Endodermal cell (in vitro differentiated cells): ENCODE measurements at regions not wholly inside any gene's neighbourhood (a gene's known extent, or its start where the extent isn't known, plus 50 kb on each side); places are given as distances from the start of the nearest gene placed in this dataset.

Experiments
- DNase-seq: peaks from one replicate; pipeline ENCODE4 v3.0.0-alpha.2; 2017
- H3K27ac ChIP-seq: 2 replicates; pipeline ENCODE4 v1.5.1; 2013; ENCODE audit warnings: mild to moderate bottlenecking, low read depth, low read length, moderate library complexity
- H3K27me3 ChIP-seq: 2 replicates; pipeline ENCODE4 v1.6.1; 2013; ENCODE audit warnings: mild to moderate bottlenecking, low read length, moderate library complexity; ENCODE audit not compliant: insufficient read depth, control insufficient read depth, poor library complexity, severe bottlenecking
- H3K36me3 ChIP-seq: 2 replicates; pipeline ENCODE4 v1.7.0; 2013; ENCODE audit warnings: mild to moderate bottlenecking, low read length, moderate library complexity; ENCODE audit not compliant: control insufficient read depth, insufficient read depth
- H3K4me1 ChIP-seq: one replicate; pipeline ENCODE4 v1.7.0; 2013; ENCODE audit warnings: low read length; ENCODE audit not compliant: control insufficient read depth, insufficient read depth
- H3K4me3 ChIP-seq: 2 replicates; pipeline ENCODE4 v1.5.1; 2013; ENCODE audit warnings: mild to moderate bottlenecking, low read length, moderate library complexity
- H3K9ac ChIP-seq: 2 replicates; pipeline ENCODE4 v1.6.1; 2013; ENCODE audit warnings: mild to moderate bottlenecking, low read length, moderate library complexity; ENCODE audit not compliant: poor library complexity, severe bottlenecking; ENCODE audit errors: extremely low read depth
- H3K9me3 ChIP-seq: 2 replicates; pipeline ENCODE4 v1.6.1; 2013; ENCODE audit warnings: mild to moderate bottlenecking, low read length, moderate library complexity; ENCODE audit not compliant: control insufficient read depth
- H3K27ac Mint-ChIP-seq: 2 replicates; pipeline ENCODE4 v1.8.0; 2020; ENCODE audit warnings: mixed read lengths
- H3K27me3 Mint-ChIP-seq: 2 replicates; pipeline ENCODE4 v1.8.0; 2021; ENCODE audit warnings: mild to moderate bottlenecking, mixed read lengths; ENCODE audit not compliant: insufficient read depth
- H3K36me3 Mint-ChIP-seq: 2 replicates; pipeline ENCODE4 v1.8.0; 2020; ENCODE audit warnings: low read depth, mixed read lengths
- H3K4me1 Mint-ChIP-seq: 2 replicates; pipeline ENCODE4 v1.8.0; 2020; ENCODE audit warnings: mixed read lengths
- H3K4me3 Mint-ChIP-seq: 2 replicates; pipeline ENCODE4 v1.8.0; 2020; ENCODE audit warnings: mild to moderate bottlenecking, moderate library complexity, mixed read lengths
- H3K9me3 Mint-ChIP-seq: 2 replicates; pipeline ENCODE4 v1.8.0; 2020; ENCODE audit warnings: mild to moderate bottlenecking, mixed read lengths
- WGBS, 2 experiments: methylation state at CpG; one replicate each; pipeline versions ENCODE4 v1.1.5 to v1.1.7; 2013; ENCODE audit warnings: missing lambda C conversion rate in 2 of 2, mixed read lengths in 1 of 2; ENCODE audit not compliant: insufficient coverage in 1 of 2, insufficient read length in 1 of 2; 5-methylcytosine and 5-hydroxymethylcytosine counted together
- TF ChIP-seq, protein P1 (sequence below): fragments of 200-600 bp; sonication (generic); conservative IDR thresholded peaks from 2 replicates; pipeline ENCODE4 v1.5.0; 2021; ENCODE audit warnings: antibody characterized with exemption, mild to moderate bottlenecking

DNA sequence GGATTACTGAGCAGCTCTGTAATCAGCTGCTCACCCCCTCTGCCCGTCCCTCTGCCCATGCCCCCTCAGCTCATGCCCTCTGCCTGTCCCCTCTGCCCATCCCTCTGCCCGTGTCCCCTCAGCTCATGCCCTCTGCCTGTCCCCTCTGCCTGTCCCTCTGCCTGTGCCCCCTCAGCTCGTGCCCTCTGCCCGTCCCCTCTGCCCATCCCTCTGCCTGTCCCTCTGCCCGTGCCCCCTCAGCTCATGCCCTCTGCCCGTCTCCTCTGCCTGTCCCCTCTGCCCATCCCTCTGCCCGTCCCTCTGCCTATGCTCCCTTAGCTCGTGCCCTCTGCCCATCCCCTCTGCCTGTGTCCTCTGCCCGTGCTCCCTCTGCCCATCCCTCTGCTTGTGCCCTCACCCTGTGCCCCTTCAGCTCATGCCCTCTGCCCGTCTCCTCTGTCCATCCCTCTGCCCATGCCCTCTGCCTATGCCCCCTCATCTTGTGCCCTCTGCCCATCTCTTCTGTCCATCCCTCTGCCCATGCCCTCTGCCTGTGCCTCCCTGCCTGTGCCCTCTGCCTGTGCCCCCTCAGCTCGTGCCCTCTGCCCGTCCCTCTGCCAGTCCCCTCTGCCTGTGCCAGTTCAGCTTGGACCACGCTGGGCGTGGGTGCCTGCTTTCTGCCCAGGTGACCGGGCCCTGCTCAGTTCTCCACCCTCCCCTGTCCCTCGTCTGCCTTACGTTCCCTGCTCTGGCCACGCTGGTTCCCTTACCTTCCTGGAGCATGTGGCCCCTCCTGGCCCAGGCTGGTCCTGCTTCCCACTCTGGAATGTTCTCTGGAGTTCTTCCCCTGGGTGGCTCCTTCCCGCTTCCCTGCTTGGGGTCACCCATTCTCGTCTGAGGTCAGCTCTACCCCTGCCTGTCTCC, 97.6 kb downstream of the NPIPB11 start:
- no peaks in the 10 kb centered on the region for H3K36me3 ChIP-seq
- no peaks in the 10 kb centered on the region for H3K9me3 ChIP-seq
- Mint-ChIP-seq H3K27me3 (no peaks in the 10 kb centered on the region), H3K4me3 (no peak overlapping the region), H3K9me3 (no peaks in the 10 kb centered on the region), H3K27ac (no peak overlapping the region), H3K36me3 (no peaks in the 10 kb centered on the region), H3K4me1 (no peaks in the 10 kb centered on the region)
- TF ChIP-seq, protein P1, sequence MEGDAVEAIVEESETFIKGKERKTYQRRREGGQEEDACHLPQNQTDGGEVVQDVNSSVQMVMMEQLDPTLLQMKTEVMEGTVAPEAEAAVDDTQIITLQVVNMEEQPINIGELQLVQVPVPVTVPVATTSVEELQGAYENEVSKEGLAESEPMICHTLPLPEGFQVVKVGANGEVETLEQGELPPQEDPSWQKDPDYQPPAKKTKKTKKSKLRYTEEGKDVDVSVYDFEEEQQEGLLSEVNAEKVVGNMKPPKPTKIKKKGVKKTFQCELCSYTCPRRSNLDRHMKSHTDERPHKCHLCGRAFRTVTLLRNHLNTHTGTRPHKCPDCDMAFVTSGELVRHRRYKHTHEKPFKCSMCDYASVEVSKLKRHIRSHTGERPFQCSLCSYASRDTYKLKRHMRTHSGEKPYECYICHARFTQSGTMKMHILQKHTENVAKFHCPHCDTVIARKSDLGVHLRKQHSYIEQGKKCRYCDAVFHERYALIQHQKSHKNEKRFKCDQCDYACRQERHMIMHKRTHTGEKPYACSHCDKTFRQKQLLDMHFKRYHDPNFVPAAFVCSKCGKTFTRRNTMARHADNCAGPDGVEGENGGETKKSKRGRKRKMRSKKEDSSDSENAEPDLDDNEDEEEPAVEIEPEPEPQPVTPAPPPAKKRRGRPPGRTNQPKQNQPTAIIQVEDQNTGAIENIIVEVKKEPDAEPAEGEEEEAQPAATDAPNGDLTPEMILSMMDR, result no peak
- no peaks in the 10 kb centered on the region for H3K27me3 ChIP-seq
- no peak overlapping the region for H3K9ac ChIP-seq
- DNase-seq, result no peak
- 91 to 94% methylated on average over 11 to 20 of the region's 20 CpGs for WGBS, 2 experiments
- H3K4me3 ChIP-seq, result no peak overlapping the region
- H3K27ac ChIP-seq, result no peak overlapping the region
- no peaks in the 10 kb centered on the region for H3K4me1 ChIP-seq

DNA sequence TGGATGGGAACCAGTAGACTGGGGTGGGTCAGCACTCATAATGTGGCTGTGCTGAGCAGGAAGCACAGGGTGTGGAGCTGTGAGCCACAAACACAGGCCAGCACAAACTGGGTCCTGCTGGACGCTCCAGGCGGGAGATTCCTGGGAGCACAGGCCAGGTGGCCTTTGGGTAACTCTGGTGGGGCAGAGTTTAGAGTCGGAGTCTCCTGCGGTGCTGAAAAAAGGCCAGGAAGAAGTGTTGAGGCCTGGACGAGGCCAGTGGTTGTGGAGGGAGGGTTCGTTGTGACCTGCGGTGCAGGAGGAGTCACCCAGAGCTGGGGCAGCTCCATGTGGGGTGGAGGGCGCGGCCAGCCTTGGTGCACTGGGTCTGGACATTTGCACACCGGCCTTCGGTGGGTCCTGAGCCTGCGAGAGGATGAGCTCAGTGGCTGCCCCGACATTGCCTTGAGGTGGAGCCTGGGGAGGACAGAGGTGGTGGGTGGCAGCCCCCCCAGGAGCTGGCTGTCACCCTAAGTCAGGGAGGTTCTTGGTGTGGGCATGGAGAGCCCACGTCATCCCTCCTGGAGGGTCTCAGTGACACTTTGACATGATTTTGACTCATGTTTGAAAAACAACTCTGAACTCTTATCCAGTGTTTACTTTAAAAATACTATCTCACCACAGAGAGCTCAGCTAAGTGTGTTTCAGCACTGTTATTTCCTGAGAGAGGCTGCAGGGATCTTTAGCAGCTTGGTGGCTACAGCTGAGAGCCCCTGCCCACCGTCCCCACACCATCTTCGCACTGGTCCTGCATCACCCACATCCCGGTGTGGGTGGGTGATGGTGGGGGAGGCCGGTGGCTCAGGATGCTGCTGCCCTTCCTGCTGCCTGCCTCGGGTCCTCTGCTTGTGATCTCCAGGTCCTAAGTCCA, 98.7 kb downstream of the NPIPB11 start:
- no peak for DNase-seq
- Histone ChIP-seq H3K4me3 (no peak overlapping the region), H3K9ac (no peak overlapping the region), H3K9me3 (no peaks in the 10 kb centered on the region), H3K4me1 (no peaks in the 10 kb centered on the region), H3K36me3 (no peaks in the 10 kb centered on the region), H3K27me3 (no peaks in the 10 kb centered on the region), H3K27ac (no peak overlapping the region)
- Mint-ChIP-seq H3K9me3 (no peaks in the 10 kb centered on the region), H3K4me3 (no peak overlapping the region), H3K4me1 (no peaks in the 10 kb centered on the region), H3K27me3 (no peaks in the 10 kb centered on the region), H3K36me3 (no peaks in the 10 kb centered on the region), H3K27ac (peak overlapping the region; percentile 36)
- TF ChIP-seq, protein P1, result no peak
- 93 to 94% methylated on average over 12 to 16 of the region's 19 CpGs for WGBS, 2 experiments

- Histone ChIP-seq H3K27ac (no peak overlapping the region), H3K36me3 (no peaks in the 10 kb centered on the region), H3K4me3 (no peak overlapping the region), H3K27me3 (no peaks in the 10 kb centered on the region), H3K9ac (no peak overlapping the region), H3K9me3 (no peaks in the 10 kb centered on the region), H3K4me1 (no peaks in the 10 kb centered on the region)
- Mint-ChIP-seq H3K4me1 (no peaks in the 10 kb centered on the region), H3K9me3 (no peaks in the 10 kb centered on the region), H3K36me3 (no peaks in the 10 kb centered on the region), H3K4me3 (no peak overlapping the region), H3K27me3 (no peaks in the 10 kb centered on the region), H3K27ac (peak overlapping the region; percentile 36)
- WGBS, 2 experiments, result 89 to 92% methylated on average over 7 to 10 of the region's 10 CpGs
- TF ChIP-seq, protein P1, result no peak
- no peak for DNase-seq
These were observed 99.4 kb downstream of the NPIPB11 start for GRCh38 chr16:29306943-29307597.
